ENCODE measurements at regions not wholly inside any gene's neighbourhood (a gene's known extent, or its start where the extent isn't known, plus 50 kb on each side); places are given as distances from the start of the nearest gene placed in this dataset.

DNA sequence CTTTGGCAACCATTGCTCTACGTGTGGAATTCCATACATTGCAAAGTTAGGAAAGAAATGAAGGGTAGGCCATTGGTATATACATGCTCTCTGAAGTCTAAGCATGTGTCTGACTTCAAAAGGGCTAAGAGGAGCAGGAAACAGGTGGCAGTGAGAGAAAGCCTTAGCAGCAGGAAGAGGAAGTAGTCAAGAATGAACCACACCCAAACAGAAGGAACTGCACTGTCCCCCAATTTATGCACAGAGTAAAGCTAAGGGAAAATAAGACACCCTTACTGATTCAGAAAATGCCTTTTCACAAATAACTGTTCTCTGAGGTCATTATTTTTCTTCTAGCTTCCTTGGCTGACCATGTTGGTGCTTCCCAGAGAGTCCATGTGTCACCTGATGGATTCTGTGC, 575.4 kb downstream of the NTRK3 start:
- no peak overlapping the region for H2AFZ ChIP-seq
- intact Hi-C loops (cut with micrococcal nuclease; ENCODE audit: unreplicated experiment), result no loop called here
- H3K27ac ChIP-seq, result no peak overlapping the region
- no peaks in the 10 kb centered on the region for H3K27me3 ChIP-seq (ENCODE audit: insufficient read depth, low read depth)
- DNase-seq, result no peak
- no peak overlapping the region for H3K4me2 ChIP-seq
- no peaks in the 10 kb centered on the region for H3F3A ChIP-seq (ENCODE audit: insufficient read depth, low read depth)
- ChIA-PET POLR2A (ENCODE audit: unreplicated experiment) (no interaction called here), CTCF (no interaction called here)
- no peaks in the 10 kb centered on the region for H4K20me1 ChIP-seq (ENCODE audit: insufficient read depth)
- H3K4me1 ChIP-seq (replicated peaks; ENCODE audit: insufficient read depth), result no peaks in the 10 kb centered on the region
- H3K9me2 ChIP-seq (ENCODE audit: insufficient read depth), result no peaks in the 10 kb centered on the region
- no TSS peak for BruUV-seq (replicated peaks)
- H3K79me2 ChIP-seq (ENCODE audit: low read depth), result no peaks in the 10 kb centered on the region
- no peaks in the 10 kb centered on the region for H3K36me3 ChIP-seq (ENCODE audit: low read depth)
- no peak overlapping the region for H3K4me3 ChIP-seq
- no peaks in the 10 kb centered on the region for H3K9me3 ChIP-seq (ENCODE audit: insufficient read depth, low read depth)
- TF ChIP-seq EZH2 (IDR thresholded peaks at IDR 0.05; ENCODE audit: low read depth), result no peak

DNA sequence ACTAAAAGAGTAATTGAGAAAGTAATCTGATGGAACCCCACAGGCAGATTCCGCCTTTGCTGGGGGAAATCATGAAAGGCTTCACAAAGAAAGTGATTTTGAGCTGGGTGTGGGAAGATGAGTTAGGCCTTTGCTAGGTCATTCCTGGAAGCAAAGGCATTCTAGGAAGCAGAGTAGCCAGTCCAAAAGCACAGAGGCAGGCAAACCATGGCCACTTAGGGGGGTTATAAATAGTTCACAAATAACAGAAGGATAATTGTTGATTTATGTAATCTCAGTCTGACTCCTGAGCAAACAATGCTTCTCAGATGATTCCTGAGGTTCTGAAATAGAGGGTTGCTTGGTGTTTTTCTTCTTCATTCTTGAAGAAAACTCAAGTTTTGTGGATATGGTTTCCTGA, 576.3 kb downstream of the NTRK3 start:
- Histone ChIP-seq H3K9me2 (ENCODE audit: insufficient read depth) (no peaks in the 10 kb centered on the region), H3K79me2 (ENCODE audit: low read depth) (no peaks in the 10 kb centered on the region), H3K4me3 (no peak overlapping the region), H4K20me1 (ENCODE audit: insufficient read depth) (no peaks in the 10 kb centered on the region), H3K9me3 (ENCODE audit: insufficient read depth, low read depth) (no peaks in the 10 kb centered on the region), H3K4me2 (no peak overlapping the region), H3K36me3 (ENCODE audit: low read depth) (no peaks in the 10 kb centered on the region), H3K27me3 (ENCODE audit: insufficient read depth, low read depth) (no peaks in the 10 kb centered on the region), H3K4me1 (replicated peaks; ENCODE audit: insufficient read depth) (no peaks in the 10 kb centered on the region), H3F3A (ENCODE audit: insufficient read depth, low read depth) (no peaks in the 10 kb centered on the region), H2AFZ (no peak overlapping the region), H3K27ac (no peak overlapping the region)
- no TSS peak for BruUV-seq (replicated peaks)
- intact Hi-C loops (cut with micrococcal nuclease; ENCODE audit: unreplicated experiment), result no loop called here
- POLR2A ChIA-PET (ENCODE audit: unreplicated experiment), result no interaction called here
- TF ChIP-seq EZH2 (IDR thresholded peaks at IDR 0.05; ENCODE audit: low read depth), result no peak
- DNase-seq, result no peak
- CTCF ChIA-PET, result no interaction called here

DNA sequence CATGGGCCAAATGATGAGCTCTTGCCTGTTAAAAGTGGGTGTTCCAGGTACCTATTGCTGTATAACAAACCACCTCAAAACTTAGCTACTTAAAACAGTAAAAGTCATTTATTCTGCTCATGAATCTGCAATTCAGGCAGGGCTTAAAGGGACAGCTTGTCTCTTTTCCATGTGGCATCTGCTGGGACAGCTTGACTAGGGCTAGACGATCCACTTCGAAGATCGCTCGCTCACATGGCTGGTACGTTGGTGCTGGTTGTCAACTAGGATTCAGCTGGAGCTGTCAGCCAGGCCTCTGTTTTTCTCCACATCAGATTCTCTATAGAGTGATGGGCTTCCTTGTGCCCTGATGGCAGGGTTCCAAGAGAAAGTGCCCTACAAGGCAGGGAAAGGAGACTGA, 581.3 kb downstream of the NTRK3 start:
- CTCF ChIA-PET, result no interaction called here
- intact Hi-C loops (cut with micrococcal nuclease; ENCODE audit: unreplicated experiment), result no loop called here
- Histone ChIP-seq H3K27me3 (ENCODE audit: insufficient read depth, low read depth) (no peaks in the 10 kb centered on the region), H3K79me2 (ENCODE audit: low read depth) (no peaks in the 10 kb centered on the region), H2AFZ (no peak overlapping the region), H4K20me1 (ENCODE audit: insufficient read depth) (no peaks in the 10 kb centered on the region), H3K9me2 (ENCODE audit: insufficient read depth) (no peaks in the 10 kb centered on the region), H3K36me3 (ENCODE audit: low read depth) (no peaks in the 10 kb centered on the region), H3F3A (ENCODE audit: insufficient read depth, low read depth) (no peaks in the 10 kb centered on the region), H3K4me1 (replicated peaks; ENCODE audit: insufficient read depth) (no peaks in the 10 kb centered on the region), H3K27ac (no peak overlapping the region), H3K9me3 (ENCODE audit: insufficient read depth, low read depth) (no peaks in the 10 kb centered on the region), H3K4me2 (no peak overlapping the region), H3K4me3 (no peak overlapping the region)
- POLR2A ChIA-PET (ENCODE audit: unreplicated experiment), result no interaction called here
- TF ChIP-seq, protein P1, sequence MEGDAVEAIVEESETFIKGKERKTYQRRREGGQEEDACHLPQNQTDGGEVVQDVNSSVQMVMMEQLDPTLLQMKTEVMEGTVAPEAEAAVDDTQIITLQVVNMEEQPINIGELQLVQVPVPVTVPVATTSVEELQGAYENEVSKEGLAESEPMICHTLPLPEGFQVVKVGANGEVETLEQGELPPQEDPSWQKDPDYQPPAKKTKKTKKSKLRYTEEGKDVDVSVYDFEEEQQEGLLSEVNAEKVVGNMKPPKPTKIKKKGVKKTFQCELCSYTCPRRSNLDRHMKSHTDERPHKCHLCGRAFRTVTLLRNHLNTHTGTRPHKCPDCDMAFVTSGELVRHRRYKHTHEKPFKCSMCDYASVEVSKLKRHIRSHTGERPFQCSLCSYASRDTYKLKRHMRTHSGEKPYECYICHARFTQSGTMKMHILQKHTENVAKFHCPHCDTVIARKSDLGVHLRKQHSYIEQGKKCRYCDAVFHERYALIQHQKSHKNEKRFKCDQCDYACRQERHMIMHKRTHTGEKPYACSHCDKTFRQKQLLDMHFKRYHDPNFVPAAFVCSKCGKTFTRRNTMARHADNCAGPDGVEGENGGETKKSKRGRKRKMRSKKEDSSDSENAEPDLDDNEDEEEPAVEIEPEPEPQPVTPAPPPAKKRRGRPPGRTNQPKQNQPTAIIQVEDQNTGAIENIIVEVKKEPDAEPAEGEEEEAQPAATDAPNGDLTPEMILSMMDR (conservative IDR thresholded peaks at IDR 0.05), result no peak
- no peak for TF ChIP-seq EZH2 (IDR thresholded peaks at IDR 0.05; ENCODE audit: low read depth)
- no TSS peak for BruUV-seq (replicated peaks)
- DNase-seq, result no peak

DNA sequence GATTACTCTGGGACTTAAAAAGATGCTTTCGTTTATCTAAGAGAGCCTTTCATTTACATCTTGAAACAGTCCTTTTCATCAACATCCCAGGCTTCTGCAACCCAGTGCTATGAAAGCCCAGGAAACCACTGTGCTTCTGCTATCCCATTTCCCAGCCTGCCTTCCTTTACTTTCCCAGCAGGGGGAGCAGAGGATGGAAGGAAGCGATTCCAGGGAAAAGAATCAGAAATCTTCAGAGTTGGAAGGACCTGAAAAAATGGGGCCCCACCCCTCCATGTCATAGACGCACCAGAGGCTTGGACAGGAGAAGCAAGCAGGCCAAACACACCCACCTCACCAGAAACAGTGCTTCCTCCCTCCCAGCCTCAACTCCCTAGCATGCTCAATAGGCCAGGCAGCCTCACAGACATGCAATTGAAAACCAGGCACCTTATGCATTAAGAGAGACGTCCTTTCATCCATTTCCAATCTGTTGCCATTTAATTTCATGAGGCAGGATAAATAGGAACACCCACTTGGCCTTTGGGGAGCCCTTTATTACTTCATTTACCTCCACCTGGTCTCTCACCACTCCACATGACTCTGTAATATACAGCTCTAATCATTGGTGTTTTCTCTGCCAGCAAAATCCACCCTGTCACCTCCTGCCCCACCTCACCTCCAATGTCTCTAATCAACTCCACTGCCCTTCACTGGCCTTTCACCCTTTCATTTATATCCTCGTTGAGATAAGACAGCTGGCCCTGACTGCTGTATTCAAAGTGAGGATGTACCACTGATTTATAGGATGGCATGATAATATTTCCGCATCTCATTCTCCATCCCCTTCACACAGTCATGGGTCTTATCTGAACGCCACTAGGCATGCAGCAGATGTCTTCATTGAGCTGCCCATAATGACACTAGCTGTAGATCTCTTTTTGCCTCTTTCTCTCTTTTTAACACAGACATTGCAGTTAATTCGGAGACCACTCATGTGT, 583.9 kb downstream of the NTRK3 start:
- no peak overlapping the region for H2AFZ ChIP-seq
- H3K27ac ChIP-seq, result no peak overlapping the region
- H4K20me1 ChIP-seq (ENCODE audit: insufficient read depth), result no peaks in the 10 kb centered on the region
- no peak overlapping the region for H3K4me2 ChIP-seq
- no peaks in the 10 kb centered on the region for H3F3A ChIP-seq (ENCODE audit: insufficient read depth, low read depth)
- H3K36me3 ChIP-seq (ENCODE audit: low read depth), result no peaks in the 10 kb centered on the region
- no peaks in the 10 kb centered on the region for H3K9me3 ChIP-seq (ENCODE audit: insufficient read depth, low read depth)
- no peaks in the 10 kb centered on the region for H3K79me2 ChIP-seq (ENCODE audit: low read depth)
- H3K4me3 ChIP-seq, result no peak overlapping the region
- H3K27me3 ChIP-seq (ENCODE audit: insufficient read depth, low read depth), result no peaks in the 10 kb centered on the region
- H3K4me1 ChIP-seq (replicated peaks; ENCODE audit: insufficient read depth), result no peaks in the 10 kb centered on the region
- ChIA-PET CTCF (no interaction called here), POLR2A (ENCODE audit: unreplicated experiment) (no interaction called here)
- no peak for DNase-seq
- no peaks in the 10 kb centered on the region for H3K9me2 ChIP-seq (ENCODE audit: insufficient read depth)
- no TSS peak for BruUV-seq (replicated peaks)
- intact Hi-C loops (cut with micrococcal nuclease; ENCODE audit: unreplicated experiment), result no loop called here
- TF ChIP-seq EZH2 (IDR thresholded peaks at IDR 0.05; ENCODE audit: low read depth), result no peak
- TF ChIP-seq, protein P1 (conservative IDR thresholded peaks at IDR 0.05), result peak; percentile 62

Measured in PC-9 (cell line).